Skin epidermis (tissue), 12 donors: ENCODE measurements at regions not wholly inside any gene's neighbourhood (a gene's known extent, or its start where the extent isn't known, plus 50 kb on each side); places are given as distances from the start of the nearest gene placed in this dataset.

Source experiments
- H3K27ac ChIP-seq, 21 experiments: fragments of 200-600 bp; sonication (generic) in 11 of 21; one replicate each; pipeline ENCODE4 v1.5.0; 2020; ENCODE audit warnings: mild to moderate bottlenecking in 3 of 21, inconsistent platforms in 2 of 21, moderate library complexity in 2 of 21
- H3K4me3 ChIP-seq, 7 experiments: fragments of 200-600 bp; sonication (generic) in 2 of 7; one replicate each; pipeline ENCODE4 v1.5.0; 2020; ENCODE audit warnings: inconsistent platforms in 2 of 7, mild to moderate bottlenecking in 2 of 7, moderate library complexity in 1 of 7

DNA sequence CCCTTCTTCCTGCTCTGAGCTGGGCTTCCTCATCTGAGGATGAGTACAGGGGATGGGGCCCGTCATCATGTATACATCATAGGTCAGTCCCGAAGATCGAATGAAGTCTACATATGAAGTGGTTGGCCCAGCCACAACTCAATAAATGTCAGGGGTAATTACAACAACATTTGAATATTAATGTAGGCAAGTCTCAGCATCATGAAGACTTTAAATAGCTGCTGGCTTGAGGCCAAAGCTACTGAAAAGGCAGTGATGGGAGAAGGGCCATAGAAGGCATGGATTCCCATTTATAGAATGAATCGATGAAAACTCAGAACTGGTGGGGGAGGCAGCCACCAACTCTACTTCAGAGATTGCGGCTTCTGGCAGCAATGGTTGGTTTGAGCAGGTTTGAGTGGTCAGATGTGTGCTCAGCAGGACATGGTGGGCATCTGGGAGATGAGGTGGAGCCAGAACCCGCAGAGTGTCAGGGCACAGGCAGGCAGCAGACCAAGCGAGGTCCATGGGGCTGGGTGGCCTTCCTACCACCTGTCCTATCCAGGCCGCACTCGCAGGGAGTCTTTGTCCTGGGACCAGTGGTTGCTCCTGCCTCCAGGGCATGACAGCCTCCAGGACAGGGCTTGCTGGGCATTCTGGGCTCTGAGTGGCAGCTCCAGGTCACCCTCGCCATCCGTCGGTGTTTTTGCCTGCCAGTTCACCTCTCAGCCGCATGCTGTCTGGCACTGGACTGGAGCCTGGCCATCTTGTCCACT lies 919.1 kb downstream of the TBC1D22A start:
- Histone ChIP-seq H3K4me3 (no peak overlapping the region), H3K27ac (no peak overlapping the region)

GRCh38 chr22:47678636-47679287 lies 916.3 kb downstream of the TBC1D22A start:
- H3K4me3 ChIP-seq = no peak overlapping the region
- no peak overlapping the region for H3K27ac ChIP-seq

DNA sequence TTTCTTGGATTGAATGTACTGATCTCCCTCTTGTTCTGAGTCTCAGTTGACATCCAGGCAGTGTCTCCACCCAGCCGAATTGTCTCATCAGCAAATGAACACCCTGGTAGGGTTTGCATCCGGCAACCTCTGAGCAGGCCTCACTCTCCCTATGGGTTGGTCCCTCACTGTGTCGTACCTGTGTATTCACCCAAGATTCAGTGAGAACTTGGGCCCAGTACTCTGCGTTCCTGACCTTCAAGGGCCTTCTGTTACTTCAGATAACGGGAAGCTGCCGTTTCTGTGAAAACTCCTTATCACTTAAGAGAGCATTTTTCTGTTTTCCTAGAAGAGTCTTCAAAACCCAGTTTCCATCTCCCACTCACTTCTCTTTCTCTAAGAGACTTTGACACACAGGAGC lies 915.6 kb downstream of the TBC1D22A start:
- H3K4me3 ChIP-seq = no peak overlapping the region
- H3K27ac ChIP-seq = no peak overlapping the region

- H3K4me3 ChIP-seq = no peak overlapping the region
- H3K27ac ChIP-seq = no peak overlapping the region
Measured at GRCh38 chr22:47676685-47677084, 914.2 kb downstream of the TBC1D22A start.

- Histone ChIP-seq H3K27ac (no peak overlapping the region), H3K4me3 (no peak overlapping the region)
Measured at GRCh38 chr22:47674600-47674999, 912.1 kb downstream of the TBC1D22A start.

GRCh38 chr22:47673557-47673956 lies 911.1 kb downstream of the TBC1D22A start:
- H3K4me3 ChIP-seq = no peak overlapping the region
- no peak overlapping the region for H3K27ac ChIP-seq

- H3K27ac ChIP-seq = no peak overlapping the region
- H3K4me3 ChIP-seq = no peak overlapping the region
Measured at GRCh38 chr22:47672526-47672925, 910.1 kb downstream of the TBC1D22A start.

DNA sequence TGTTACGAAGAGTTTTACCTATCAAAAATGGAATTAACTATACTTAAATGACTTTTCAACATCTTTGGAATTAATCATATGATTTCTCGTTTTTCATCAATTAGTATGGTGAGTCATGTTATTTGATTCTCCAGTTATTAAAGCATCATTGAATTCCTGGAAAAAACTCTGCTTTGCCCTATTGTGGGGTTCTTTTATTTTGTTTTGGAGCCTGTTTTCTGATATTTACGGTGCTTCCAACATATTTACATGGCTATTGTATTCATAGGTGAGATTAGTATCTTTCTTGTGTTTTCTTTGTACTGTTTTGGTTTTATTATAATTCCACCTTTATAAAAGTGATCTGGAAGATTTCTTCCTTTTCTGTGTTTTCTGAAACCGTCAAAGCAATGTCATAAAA lies 902.7 kb downstream of the TBC1D22A start:
- Histone ChIP-seq H3K4me3 (no peak overlapping the region), H3K27ac (no peak overlapping the region)

GRCh38 chr22:47663615-47664605 lies 901.5 kb downstream of the TBC1D22A start:
- no peak overlapping the region for H3K4me3 ChIP-seq
- H3K27ac ChIP-seq = no peak overlapping the region

GRCh38 chr22:47659467-47660223 lies 897.2 kb downstream of the TBC1D22A start:
- no peak overlapping the region for H3K4me3 ChIP-seq
- no peak overlapping the region for H3K27ac ChIP-seq

- no peak overlapping the region for H3K4me3 ChIP-seq
- H3K27ac ChIP-seq = no peak overlapping the region
Measured at GRCh38 chr22:47658182-47658581, 895.7 kb downstream of the TBC1D22A start.

- H3K27ac ChIP-seq = no peak overlapping the region
Measured at GRCh38 chr22:47657224-47657623, 894.8 kb downstream of the TBC1D22A start.

DNA sequence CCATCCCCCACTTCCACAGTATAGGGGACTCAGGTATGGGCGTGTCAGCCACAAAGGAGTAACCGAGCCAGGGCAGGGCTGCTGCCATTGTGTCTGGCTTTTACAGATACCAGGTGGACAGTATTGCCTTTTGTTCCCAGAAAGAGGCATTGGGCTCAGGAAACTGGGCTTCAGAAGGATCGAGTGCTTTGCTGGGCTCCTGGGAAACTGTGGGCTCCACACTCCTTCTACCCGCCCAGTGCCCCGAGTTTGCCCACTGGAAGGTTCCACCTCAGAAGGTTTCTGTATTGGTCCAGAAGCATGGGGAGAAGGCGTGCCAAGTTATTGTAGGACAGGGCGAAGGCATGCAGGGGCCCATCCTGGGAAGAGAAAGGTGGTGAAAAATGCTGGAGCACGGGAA lies 894.4 kb downstream of the TBC1D22A start:
- Histone ChIP-seq H3K4me3 (no peak overlapping the region), H3K27ac (no peak overlapping the region)

More at GRCh38 chr22:47657224-47657623, 894.8 kb downstream of the TBC1D22A start:
- H3K4me3 ChIP-seq = no peak overlapping the region

GRCh38 chr22:47655930-47656329 lies 893.5 kb downstream of the TBC1D22A start:
- no peak overlapping the region for H3K27ac ChIP-seq
- no peak overlapping the region for H3K4me3 ChIP-seq

DNA sequence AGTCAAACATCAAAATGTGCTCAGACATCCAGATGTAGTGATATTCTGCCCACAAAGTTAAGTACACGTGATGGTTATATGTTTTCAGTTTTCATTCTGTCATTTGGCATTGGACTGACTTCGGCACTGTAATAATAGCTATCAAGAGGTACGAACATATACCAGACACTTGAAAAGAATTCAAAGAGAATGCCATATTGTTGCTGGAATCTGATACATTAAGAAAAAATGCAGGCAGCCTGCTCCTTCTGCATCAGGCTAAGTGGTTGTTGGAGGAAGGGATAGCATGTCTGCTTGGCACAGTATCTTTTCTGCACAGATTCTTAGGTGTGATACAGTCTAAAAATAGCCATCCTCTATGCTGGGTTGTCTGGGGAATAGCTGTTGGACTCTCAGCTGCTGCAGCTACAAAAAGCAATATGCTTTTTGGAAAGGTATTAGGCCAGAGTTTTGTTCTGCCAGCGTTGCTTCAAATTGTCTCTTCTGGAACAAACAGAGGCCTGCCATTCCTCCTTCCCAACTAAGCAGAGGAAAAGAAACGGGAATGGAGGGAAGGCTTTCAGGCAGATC lies 892.6 kb downstream of the TBC1D22A start:
- Histone ChIP-seq H3K4me3 (no peak overlapping the region), H3K27ac (no peak overlapping the region)

DNA sequence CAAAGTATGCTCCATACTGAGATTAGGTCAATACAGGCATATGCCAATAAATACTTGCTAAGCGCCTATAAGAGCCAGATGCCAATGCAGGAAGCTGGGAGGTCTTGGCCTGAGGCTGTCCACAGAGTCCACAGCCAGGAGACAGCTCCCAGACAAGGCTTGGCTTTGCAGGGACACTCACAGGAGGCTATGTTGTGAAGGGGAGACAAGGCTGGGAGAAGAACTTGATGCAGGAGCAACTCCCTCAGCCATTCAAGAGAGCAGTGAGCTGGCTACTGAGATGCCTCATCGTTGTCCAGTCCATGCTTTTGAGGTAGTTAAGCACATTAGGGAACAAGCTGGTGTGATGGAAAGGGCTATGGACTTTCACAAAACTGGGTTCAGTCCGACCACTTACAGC lies 891.5 kb downstream of the TBC1D22A start:
- H3K4me3 ChIP-seq = no peak overlapping the region
- no peak overlapping the region for H3K27ac ChIP-seq

- Histone ChIP-seq H3K4me3 (no peak overlapping the region), H3K27ac (no peak overlapping the region)
Measured at GRCh38 chr22:47651216-47651987, 889.0 kb downstream of the TBC1D22A start.

DNA sequence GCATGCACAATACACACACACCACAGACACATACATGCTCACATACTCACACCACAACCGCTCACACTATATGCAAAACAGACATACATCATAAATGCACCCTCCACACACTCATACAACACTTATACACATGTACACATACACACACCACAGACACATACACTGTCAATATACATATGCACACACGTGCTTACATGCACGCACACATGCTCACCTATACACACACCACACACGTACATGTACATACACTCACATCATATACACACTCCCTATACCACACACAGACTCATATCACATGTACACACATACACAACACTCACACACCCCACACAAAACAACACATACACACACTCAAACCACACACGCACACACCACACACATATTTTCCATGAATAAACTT lies 885.3 kb downstream of the TBC1D22A start:
- H3K27ac ChIP-seq = no peak overlapping the region
- H3K4me3 ChIP-seq = no peak overlapping the region

DNA sequence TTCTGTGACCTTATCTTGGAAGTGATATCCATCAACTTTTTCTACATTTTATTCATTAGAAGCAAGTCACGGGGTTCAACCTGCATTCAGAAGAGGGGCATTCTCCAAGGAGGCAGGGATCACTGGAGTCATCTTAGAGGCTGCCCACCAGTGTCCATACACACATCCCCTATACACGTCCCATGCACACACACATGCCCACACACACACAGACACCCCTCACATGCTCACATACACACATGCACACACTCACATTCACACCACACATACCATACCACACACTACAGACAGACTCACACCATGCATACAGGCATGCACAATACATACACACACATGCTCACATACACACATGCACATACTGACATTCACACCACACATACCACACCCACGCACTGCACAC lies 884.7 kb downstream of the TBC1D22A start:
- Histone ChIP-seq H3K4me3 (no peak overlapping the region), H3K27ac (no peak overlapping the region)
